K562 (cell line): ENCODE measurements at regions not wholly inside any gene's neighbourhood (a gene's known extent, or its start where the extent isn't known, plus 50 kb on each side); places are given as distances from the start of the nearest gene placed in this dataset.

ENCODE experiments used
- ATAC-seq: fragments of 200-7000 bp; cut with Tn5 transposase; 3 replicates; pipeline ENCODE4 v1.9.1; 2020; ENCODE audit warnings: moderate library complexity
- BruUV-seq: library from RNA; stranded (reverse); fragments of 400-500 nt; replicated peaks from 2 replicates; lab custom pipeline; 2021; lab: Mats Ljungman, UMichigan
- CTCF ChIA-PET: fragments of 300-600 bp; formaldehyde crosslinking; extraction: SDS; loops from one replicate; lab custom pipeline; 2021; ENCODE audit warnings: low intra/inter-chr PET ratio; lab: Yijun Ruan, JAX
- POLR2A ChIA-PET: fragments of 300-600, 350-650 bp; sonication (Branson Sonifier 250); formaldehyde crosslinking; extraction: SDS; loops from one replicate; lab custom pipeline; 2021; ENCODE audit warnings: antibody characterized with exemption, inconsistent platforms; lab: Yijun Ruan, JAX
- DNase-seq, 4 experiments: peaks; one replicate each; pipeline versions ENCODE4 v3.0.0 to v3.0.0-alpha.2; 2011 to 2018; ENCODE audit warnings: low spot score in 3 of 4, mixed read lengths in 3 of 4; ENCODE audit errors: extremely low read depth in 1 of 4
- FAIRE-seq: peaks from 2 replicates; lab custom pipeline; 2011; peaks lifted over from hg19 to GRCh38; lab: Jason Lieb, UNC
- H2AFZ ChIP-seq: 2 replicates; pipeline ENCODE4 v1.6.0; 2011; ENCODE audit warnings: low read depth, low read length, control low read depth, inconsistent platforms
- H3K27ac ChIP-seq: fragments of 200-600 bp; 3 replicates; pipeline ENCODE4 v1.8.0; 2011; ENCODE audit warnings: low read depth, mild to moderate bottlenecking, control low read depth, inconsistent platforms, low read length, moderate library complexity, mixed read lengths; ENCODE audit errors: extremely low read depth
- H3K27me3 ChIP-seq, 2 experiments: fragments of 300-600 bp in 1 of 2; 2 replicates in 1 of 2; 3 replicates in 1 of 2; pipeline versions ENCODE4 v1.6.0 to v1.8.0; 2011; ENCODE audit warnings: inconsistent platforms in 2 of 2, low read length in 2 of 2, mild to moderate bottlenecking in 1 of 2, mixed read lengths in 1 of 2, moderate library complexity in 1 of 2; ENCODE audit not compliant: control insufficient read depth in 2 of 2, insufficient read depth in 2 of 2
- H3K36me3 ChIP-seq: fragments of 300-600 bp; 3 replicates; pipeline ENCODE4 v1.8.0; 2011; ENCODE audit warnings: mild to moderate bottlenecking, low read length, inconsistent platforms; ENCODE audit not compliant: control insufficient read depth, insufficient read depth
- H3K4me1 ChIP-seq, 2 experiments: fragments of 200-600 bp in 1 of 2; replicated peaks in 1 of 2; 2 replicates in 1 of 2; 3 replicates in 1 of 2; pipeline versions ENCODE4 v1.5.1 to v1.8.0; 2011; ENCODE audit warnings: inconsistent platforms in 2 of 2, low read length in 2 of 2, mild to moderate bottlenecking in 1 of 2, mixed read lengths in 1 of 2, moderate library complexity in 1 of 2; ENCODE audit not compliant: control insufficient read depth in 2 of 2, insufficient read depth in 2 of 2
- H3K4me2 ChIP-seq: 2 replicates; pipeline ENCODE4 v1.6.1; 2011; ENCODE audit warnings: low read length, control low read depth, inconsistent platforms, mixed read lengths; ENCODE audit not compliant: insufficient read depth
- H3K4me3 ChIP-seq: fragments of 200-600 bp; sonication (generic), shearing (Covaris generic); 2 replicates; pipeline ENCODE4 v1.5.1; 2016; ENCODE audit warnings: control low read depth, inconsistent platforms
- H3K79me2 ChIP-seq: fragments of 200-600 bp; 3 replicates; pipeline ENCODE4 v1.8.0; 2011; ENCODE audit warnings: low read length, inconsistent platforms; ENCODE audit not compliant: control insufficient read depth, insufficient read depth
- H3K9ac ChIP-seq, 2 experiments: 2 replicates each; pipeline versions ENCODE4 v1.6.0 to v1.6.1; 2011; ENCODE audit warnings: low read depth in 2 of 2, low read length in 2 of 2, control low read depth in 1 of 2, inconsistent platforms in 1 of 2, mild to moderate bottlenecking in 1 of 2, mixed read lengths in 1 of 2; ENCODE audit not compliant: insufficient read depth in 1 of 2
- H3K9me1 ChIP-seq: one replicate; pipeline ENCODE4 v1.6.0; 2011; ENCODE audit warnings: inconsistent platforms, mild to moderate bottlenecking, low read length, moderate library complexity; ENCODE audit not compliant: control insufficient read depth, insufficient read depth
- H3K9me3 ChIP-seq: replicated peaks from 2 replicates; pipeline ENCODE4 v1.5.1; 2011; ENCODE audit warnings: low read depth, low read length, inconsistent platforms; ENCODE audit not compliant: control insufficient read depth, insufficient read depth
- H4K20me1 ChIP-seq: replicated peaks from 2 replicates; pipeline ENCODE4 v1.6.1; 2011; ENCODE audit warnings: low read length, inconsistent platforms, mixed read lengths; ENCODE audit not compliant: control insufficient read depth, insufficient read depth
- CHD1 ChIP-seq: fragments of 200-600 bp; sonication (generic); IDR thresholded peaks from one replicate; pipeline ENCODE4 v1.6.1; 2012; ENCODE audit warnings: mild to moderate bottlenecking, moderate library complexity, low read length, inconsistent platforms
- WHSC1 ChIP-seq: IDR thresholded peaks from one replicate; pipeline ENCODE4 v1.6.1; 2012; ENCODE audit warnings: low read length, control low read depth, inconsistent platforms
- in situ Hi-C: fragments of 300-500 bp; cut with MboI; formaldehyde crosslinking; loops from 4 replicates; pipeline ENCODE4 v1.15.0; 2018; ENCODE audit warnings: inconsistent platforms, mixed read lengths
- intact Hi-C: fragments of 100-400 bp; cut with micrococcal nuclease; formaldehyde crosslinking; loops from 2 replicates; pipeline ENCODE4 v1.14.2; 2022
- TF ChIP-seq, protein P1 (sequence below): fragments of 250-450 bp; sonication (Bioruptor Pico); IDR thresholded peaks from 2 replicates; pipeline ENCODE4 v1.4.0; 2020; ENCODE audit warnings: mild to moderate bottlenecking, moderate library complexity

GRCh38 chr4:28759064-28759463 lies 1898.4 kb downstream of the STIM2 start:
- Histone ChIP-seq H3K27ac (no peak overlapping the region), H2AFZ (no peak overlapping the region), H3K4me2 (no peak overlapping the region), H3K4me1 (no peaks in the 10 kb centered on the region), H3K36me3 (no peaks in the 10 kb centered on the region), H3K9ac (no peak overlapping the region), H3K4me3 (no peak overlapping the region), H3K9me1 (no peaks in the 10 kb centered on the region), H3K9me3 (no peaks in the 10 kb centered on the region; the same call in none of the 2 replicates), H3K79me2 (no peaks in the 10 kb centered on the region), H4K20me1 (no peaks in the 10 kb centered on the region), H3K27me3 (no peaks in the 10 kb centered on the region)
- in situ Hi-C loops, result no loop called here
- CTCF ChIA-PET, result no interaction called here
- ATAC-seq, result no peak
- FAIRE-seq, result no peak
- BruUV-seq, result no TSS peak
- no peak for TF ChIP-seq CHD1
- TF ChIP-seq WHSC1, result no peak
- TF ChIP-seq, protein P1, sequence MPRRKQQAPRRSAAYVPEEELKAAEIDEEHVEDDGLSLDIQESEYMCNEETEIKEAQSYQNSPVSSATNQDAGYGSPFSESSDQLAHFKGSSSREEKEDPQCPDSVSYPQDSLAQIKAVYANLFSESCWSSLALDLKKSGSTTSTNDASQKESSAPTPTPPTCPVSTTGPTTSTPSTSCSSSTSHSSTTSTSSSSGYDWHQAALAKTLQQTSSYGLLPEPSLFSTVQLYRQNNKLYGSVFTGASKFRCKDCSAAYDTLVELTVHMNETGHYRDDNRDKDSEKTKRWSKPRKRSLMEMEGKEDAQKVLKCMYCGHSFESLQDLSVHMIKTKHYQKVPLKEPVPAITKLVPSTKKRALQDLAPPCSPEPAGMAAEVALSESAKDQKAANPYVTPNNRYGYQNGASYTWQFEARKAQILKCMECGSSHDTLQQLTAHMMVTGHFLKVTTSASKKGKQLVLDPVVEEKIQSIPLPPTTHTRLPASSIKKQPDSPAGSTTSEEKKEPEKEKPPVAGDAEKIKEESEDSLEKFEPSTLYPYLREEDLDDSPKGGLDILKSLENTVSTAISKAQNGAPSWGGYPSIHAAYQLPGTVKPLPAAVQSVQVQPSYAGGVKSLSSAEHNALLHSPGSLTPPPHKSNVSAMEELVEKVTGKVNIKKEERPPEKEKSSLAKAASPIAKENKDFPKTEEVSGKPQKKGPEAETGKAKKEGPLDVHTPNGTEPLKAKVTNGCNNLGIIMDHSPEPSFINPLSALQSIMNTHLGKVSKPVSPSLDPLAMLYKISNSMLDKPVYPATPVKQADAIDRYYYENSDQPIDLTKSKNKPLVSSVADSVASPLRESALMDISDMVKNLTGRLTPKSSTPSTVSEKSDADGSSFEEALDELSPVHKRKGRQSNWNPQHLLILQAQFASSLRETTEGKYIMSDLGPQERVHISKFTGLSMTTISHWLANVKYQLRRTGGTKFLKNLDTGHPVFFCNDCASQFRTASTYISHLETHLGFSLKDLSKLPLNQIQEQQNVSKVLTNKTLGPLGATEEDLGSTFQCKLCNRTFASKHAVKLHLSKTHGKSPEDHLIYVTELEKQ (CRISPR knock-in tag), result no peak
- POLR2A ChIA-PET, result interaction anchor here (0.6 kb wide), 1 partner anchor 300 kb away, joined by 3 read pairs; no protein-coding TSS in a partner anchor
- DNase-seq, result no peak
- intact Hi-C loops, result no loop called here
